Endodermal cell (in vitro differentiated cells): ENCODE measurements at regions not wholly inside any gene's neighbourhood (a gene's known extent, or its start where the extent isn't known, plus 50 kb on each side); places are given as distances from the start of the nearest gene placed in this dataset.

Experiments used
- DNase-seq: peaks from one replicate; pipeline ENCODE4 v3.0.0-alpha.2; 2017
- H3K27ac ChIP-seq: 2 replicates; pipeline ENCODE4 v1.5.1; 2013; ENCODE audit warnings: mild to moderate bottlenecking, low read depth, low read length, moderate library complexity
- H3K27me3 ChIP-seq: 2 replicates; pipeline ENCODE4 v1.6.1; 2013; ENCODE audit warnings: mild to moderate bottlenecking, low read length, moderate library complexity; ENCODE audit not compliant: insufficient read depth, control insufficient read depth, poor library complexity, severe bottlenecking
- H3K36me3 ChIP-seq: 2 replicates; pipeline ENCODE4 v1.7.0; 2013; ENCODE audit warnings: mild to moderate bottlenecking, low read length, moderate library complexity; ENCODE audit not compliant: control insufficient read depth, insufficient read depth
- H3K4me1 ChIP-seq: one replicate; pipeline ENCODE4 v1.7.0; 2013; ENCODE audit warnings: low read length; ENCODE audit not compliant: control insufficient read depth, insufficient read depth
- H3K4me3 ChIP-seq: 2 replicates; pipeline ENCODE4 v1.5.1; 2013; ENCODE audit warnings: mild to moderate bottlenecking, low read length, moderate library complexity
- H3K9ac ChIP-seq: 2 replicates; pipeline ENCODE4 v1.6.1; 2013; ENCODE audit warnings: mild to moderate bottlenecking, low read length, moderate library complexity; ENCODE audit not compliant: poor library complexity, severe bottlenecking; ENCODE audit errors: extremely low read depth
- H3K9me3 ChIP-seq: 2 replicates; pipeline ENCODE4 v1.6.1; 2013; ENCODE audit warnings: mild to moderate bottlenecking, low read length, moderate library complexity; ENCODE audit not compliant: control insufficient read depth
- H3K27ac Mint-ChIP-seq: 2 replicates; pipeline ENCODE4 v1.8.0; 2020; ENCODE audit warnings: mixed read lengths
- H3K27me3 Mint-ChIP-seq: 2 replicates; pipeline ENCODE4 v1.8.0; 2021; ENCODE audit warnings: mild to moderate bottlenecking, mixed read lengths; ENCODE audit not compliant: insufficient read depth
- H3K36me3 Mint-ChIP-seq: 2 replicates; pipeline ENCODE4 v1.8.0; 2020; ENCODE audit warnings: low read depth, mixed read lengths
- H3K4me1 Mint-ChIP-seq: 2 replicates; pipeline ENCODE4 v1.8.0; 2020; ENCODE audit warnings: mixed read lengths
- H3K4me3 Mint-ChIP-seq: 2 replicates; pipeline ENCODE4 v1.8.0; 2020; ENCODE audit warnings: mild to moderate bottlenecking, moderate library complexity, mixed read lengths
- H3K9me3 Mint-ChIP-seq: 2 replicates; pipeline ENCODE4 v1.8.0; 2020; ENCODE audit warnings: mild to moderate bottlenecking, mixed read lengths
- WGBS, 2 experiments: methylation state at CpG; one replicate each; pipeline versions ENCODE4 v1.1.5 to v1.1.7; 2013; ENCODE audit warnings: missing lambda C conversion rate in 2 of 2, mixed read lengths in 1 of 2; ENCODE audit not compliant: insufficient coverage in 1 of 2, insufficient read length in 1 of 2; 5-methylcytosine and 5-hydroxymethylcytosine counted together
- TF ChIP-seq, protein P1 (sequence below): fragments of 200-600 bp; sonication (generic); conservative IDR thresholded peaks from 2 replicates; pipeline ENCODE4 v1.5.0; 2021; ENCODE audit warnings: antibody characterized with exemption, mild to moderate bottlenecking

DNA sequence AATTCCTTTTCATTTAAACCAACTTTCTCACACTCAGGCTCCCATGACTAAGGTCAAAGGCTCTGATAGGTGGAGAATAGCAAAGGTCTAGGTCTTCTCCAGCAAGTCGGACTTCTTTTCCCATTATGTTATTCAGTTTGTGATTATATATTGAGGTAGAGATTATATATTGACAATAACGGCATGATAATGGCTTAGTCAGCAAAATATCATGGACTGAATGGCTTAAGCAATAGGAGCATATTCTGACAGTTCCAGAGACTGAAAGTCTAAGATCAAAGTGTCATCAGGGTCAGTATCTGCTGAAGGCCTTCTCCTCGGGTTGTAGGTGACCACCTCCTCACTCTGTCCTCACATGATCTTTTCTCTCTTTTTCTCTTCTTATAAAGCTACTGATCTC lies 1251.4 kb downstream of the ROBO1 start:
- no peak overlapping the region for H3K4me3 Mint-ChIP-seq
- H3K4me1 ChIP-seq = no peaks in the 10 kb centered on the region
- DNase-seq = no peak
- H3K27me3 Mint-ChIP-seq = no peaks in the 10 kb centered on the region
- H3K27ac Mint-ChIP-seq = no peak overlapping the region
- 95 to 100% methylated on average over 1 to 3 of the region's 3 CpGs for WGBS, 2 experiments
- H3K27me3 ChIP-seq = no peaks in the 10 kb centered on the region
- no peak overlapping the region for H3K27ac ChIP-seq
- H3K9me3 ChIP-seq = no peaks in the 10 kb centered on the region
- no peaks in the 10 kb centered on the region for H3K4me1 Mint-ChIP-seq
- H3K9ac ChIP-seq = no peak overlapping the region
- TF ChIP-seq, protein P1, sequence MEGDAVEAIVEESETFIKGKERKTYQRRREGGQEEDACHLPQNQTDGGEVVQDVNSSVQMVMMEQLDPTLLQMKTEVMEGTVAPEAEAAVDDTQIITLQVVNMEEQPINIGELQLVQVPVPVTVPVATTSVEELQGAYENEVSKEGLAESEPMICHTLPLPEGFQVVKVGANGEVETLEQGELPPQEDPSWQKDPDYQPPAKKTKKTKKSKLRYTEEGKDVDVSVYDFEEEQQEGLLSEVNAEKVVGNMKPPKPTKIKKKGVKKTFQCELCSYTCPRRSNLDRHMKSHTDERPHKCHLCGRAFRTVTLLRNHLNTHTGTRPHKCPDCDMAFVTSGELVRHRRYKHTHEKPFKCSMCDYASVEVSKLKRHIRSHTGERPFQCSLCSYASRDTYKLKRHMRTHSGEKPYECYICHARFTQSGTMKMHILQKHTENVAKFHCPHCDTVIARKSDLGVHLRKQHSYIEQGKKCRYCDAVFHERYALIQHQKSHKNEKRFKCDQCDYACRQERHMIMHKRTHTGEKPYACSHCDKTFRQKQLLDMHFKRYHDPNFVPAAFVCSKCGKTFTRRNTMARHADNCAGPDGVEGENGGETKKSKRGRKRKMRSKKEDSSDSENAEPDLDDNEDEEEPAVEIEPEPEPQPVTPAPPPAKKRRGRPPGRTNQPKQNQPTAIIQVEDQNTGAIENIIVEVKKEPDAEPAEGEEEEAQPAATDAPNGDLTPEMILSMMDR = no peak
- H3K36me3 Mint-ChIP-seq = no peaks in the 10 kb centered on the region
- no peaks in the 10 kb centered on the region for H3K36me3 ChIP-seq
- no peak overlapping the region for H3K4me3 ChIP-seq
- peaks cover 2% of the 10 kb centered on the region for H3K9me3 Mint-ChIP-seq

DNA sequence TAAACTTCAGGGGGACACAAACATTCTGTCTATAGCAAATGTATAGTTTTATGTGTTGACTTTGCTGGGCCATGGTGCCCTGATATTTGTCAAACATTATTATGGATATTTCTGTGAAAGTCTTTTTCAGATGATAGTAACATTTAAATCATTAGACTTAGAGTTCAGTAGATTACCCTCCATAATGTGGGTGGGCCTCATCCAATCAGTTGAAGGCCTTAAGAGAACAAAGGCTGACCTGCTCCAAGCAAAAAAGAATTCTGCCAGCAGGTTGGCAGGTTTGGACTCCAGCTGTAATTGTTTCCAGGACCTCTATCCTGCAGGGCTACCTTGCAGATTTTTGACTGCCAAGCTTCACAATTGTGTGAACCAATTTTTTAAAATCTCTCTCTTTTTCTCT lies 1250.9 kb downstream of the ROBO1 start:
- no peak overlapping the region for H3K27ac Mint-ChIP-seq
- no peaks in the 10 kb centered on the region for H3K27me3 Mint-ChIP-seq

DNA sequence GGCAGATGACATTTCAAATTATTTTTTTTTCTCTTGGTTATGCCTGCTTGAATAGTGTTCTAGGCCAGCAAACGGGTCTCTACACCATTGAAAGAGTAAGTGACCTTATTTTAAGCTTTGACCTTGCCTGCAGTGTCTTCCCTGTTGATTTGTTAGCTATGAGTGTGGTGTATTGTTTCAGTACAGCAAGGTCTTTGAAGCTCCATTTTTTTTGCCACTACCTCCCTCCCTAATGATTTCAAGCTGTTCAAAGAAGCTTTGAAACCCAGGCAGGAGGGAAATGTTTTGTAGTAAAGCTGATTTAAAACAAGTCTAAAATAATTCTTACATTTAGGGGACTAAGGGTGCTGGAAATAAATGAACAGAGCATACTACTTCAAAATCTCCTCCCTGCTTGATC lies 1249.8 kb downstream of the ROBO1 start:
- Mint-ChIP-seq H3K27ac (no peak overlapping the region), H3K27me3 (no peaks in the 10 kb centered on the region), H3K4me1 (no peaks in the 10 kb centered on the region), H3K9me3 (peaks cover 2% of the 10 kb centered on the region), H3K36me3 (no peaks in the 10 kb centered on the region), H3K4me3 (no peak overlapping the region)
- Histone ChIP-seq H3K9ac (no peak overlapping the region), H3K27me3 (no peaks in the 10 kb centered on the region), H3K4me1 (no peaks in the 10 kb centered on the region), H3K27ac (no peak overlapping the region), H3K36me3 (no peaks in the 10 kb centered on the region), H3K4me3 (no peak overlapping the region), H3K9me3 (no peaks in the 10 kb centered on the region)
- TF ChIP-seq, protein P1 = no peak
- DNase-seq = no peak
- 40 to 83% methylated on average over 1 of the region's 1 CpG for WGBS, 2 experiments

More for the DNA sequence above, 1250.9 kb downstream of the ROBO1 start:
- Histone ChIP-seq H3K9me3 (no peaks in the 10 kb centered on the region), H3K36me3 (no peaks in the 10 kb centered on the region), H3K27me3 (no peaks in the 10 kb centered on the region), H3K27ac (no peak overlapping the region), H3K4me1 (no peaks in the 10 kb centered on the region), H3K4me3 (no peak overlapping the region), H3K9ac (no peak overlapping the region)
- no peaks in the 10 kb centered on the region for H3K4me1 Mint-ChIP-seq
- TF ChIP-seq, protein P1 = no peak
- no peak overlapping the region for H3K4me3 Mint-ChIP-seq
- H3K36me3 Mint-ChIP-seq = no peaks in the 10 kb centered on the region
- peaks cover 2% of the 10 kb centered on the region for H3K9me3 Mint-ChIP-seq
- DNase-seq = no peak
